ENCODE measurements at regions not wholly inside any gene's neighbourhood (a gene's known extent, or its start where the extent isn't known, plus 50 kb on each side); places are given as distances from the start of the nearest gene placed in this dataset.

- H4K8ac ChIP-seq (replicated peaks; ENCODE audit: insufficient read length, low read depth, low read length) = no peak overlapping the region
- no peaks in the 10 kb centered on the region for H3K9me3 ChIP-seq (ENCODE audit: control insufficient read depth, low read depth, low read length)
- no peak overlapping the region for H3K18ac ChIP-seq (ENCODE audit: insufficient read length, low read depth, low read length)
- no peak overlapping the region for H3K9ac ChIP-seq (ENCODE audit: extremely low read depth, insufficient read length, low read length)
- no peak overlapping the region for H2BK15ac ChIP-seq (ENCODE audit: low read depth, low read length)
- H3K27ac Mint-ChIP-seq = no peak overlapping the region; a peak in 1 of 7 replicates
- no peaks in the 10 kb centered on the region for H4K20me1 ChIP-seq (ENCODE audit: control insufficient read depth, insufficient read depth, insufficient read length)
- H3K4ac ChIP-seq (ENCODE audit: low read depth, low read length) = no peak overlapping the region
- H3T11ph ChIP-seq (ENCODE audit: low read length) = no peak overlapping the region
- peaks cover 3 to 4% (median 4%) of the 10 kb centered on the region in 3 experiments; a peak in 5 of 7 replicates for H3K36me3 Mint-ChIP-seq (ENCODE audit: insufficient read depth in 1 of 3, low read depth in 3 of 3)
- H3K27me3 Mint-ChIP-seq (ENCODE audit: low read depth) = no peaks in the 10 kb centered on the region
- H2AK5ac ChIP-seq (ENCODE audit: insufficient read length, low read length) = no peak overlapping the region
- no peaks in the 10 kb centered on the region for H3K27me3 ChIP-seq (ENCODE audit: insufficient read depth, low read length)
- H3K4me1 Mint-ChIP-seq = peaks cover 16 to 17% of the 10 kb centered on the region in 2 experiments
- no peak overlapping the region for H2BK12ac ChIP-seq (ENCODE audit: insufficient read length, low read depth, low read length)
- DNase-seq = no peak
- H3K4me3 Mint-ChIP-seq = no peak overlapping the region
- H2BK5ac ChIP-seq (ENCODE audit: insufficient read length, low read length) = no peak overlapping the region
- no peaks in the 10 kb centered on the region; the same call in 1 of the 2 replicates for H3K4me1 ChIP-seq (ENCODE audit: insufficient read depth, low read length)
- H2BK20ac ChIP-seq (ENCODE audit: low read depth, low read length, poor library complexity, severe bottlenecking) = no peak overlapping the region
- H3K9me3 Mint-ChIP-seq = peaks cover 3 to 4% of the 10 kb centered on the region in 2 experiments; a peak in 4 of 5 replicates
- no CpG with 5 or more reads among the region's 11 CpGs for WGBS (ENCODE audit: extremely low coverage, insufficient read length, low lambda C conversion rate)
- no peak overlapping the region for H4K5ac ChIP-seq (ENCODE audit: insufficient read length, low read depth, low read length)
- no peaks in the 10 kb centered on the region for H3K79me1 ChIP-seq (ENCODE audit: insufficient read depth, low read depth, low read length, poor library complexity, severe bottlenecking)
- H2BK120ac ChIP-seq (ENCODE audit: low read depth, low read length, poor library complexity, severe bottlenecking) = no peak overlapping the region
- TF ChIP-seq CTCF (conservative IDR thresholded peaks at IDR 0.05) = no peak
- H3K27ac ChIP-seq (ENCODE audit: insufficient read length, low read depth, low read length) = no peak overlapping the region
- H2AFZ ChIP-seq (ENCODE audit: low read length) = peak overlapping the region; percentile 62
- H3K79me2 ChIP-seq (ENCODE audit: insufficient read depth, low read length) = no peaks in the 10 kb centered on the region
- no peak overlapping the region for H3K56ac ChIP-seq (ENCODE audit: insufficient read length, low read depth, low read length)
- H4K91ac ChIP-seq (ENCODE audit: insufficient read length, low read depth, low read length) = no peak overlapping the region
- no peak overlapping the region for H3K4me2 ChIP-seq (ENCODE audit: insufficient read depth, insufficient read length, low read length)
- H3K23ac ChIP-seq (ENCODE audit: insufficient read length, low read depth, low read length) = no peak overlapping the region
- no peak overlapping the region for H3K14ac ChIP-seq (ENCODE audit: insufficient read depth, low read length)
- no peaks in the 10 kb centered on the region for H3K23me2 ChIP-seq (ENCODE audit: insufficient read length, low read depth, low read length, poor library complexity, severe bottlenecking)
These were observed 184.5 kb upstream of the CWC22 start for GRCh38 chr2:180191432-180192124.

Data from H9 (cell line).